Pancreas (tissue), 10 donors: ENCODE measurements at regions not wholly inside any gene's neighbourhood (a gene's known extent, or its start where the extent isn't known, plus 50 kb on each side); places are given as distances from the start of the nearest gene placed in this dataset.

Source experiments
- ATAC-seq, 4 donors: fragments of 200-7000 bp; cut with Tn5 transposase; one replicate each; pipeline versions ENCODE4 v1.8.0 to v1.9.1; 2020; ENCODE audit warnings: mild to moderate bottlenecking in 4 of 4, moderate library complexity in 4 of 4
- DNase-seq, 6 donors: peaks; one replicate each; pipeline ENCODE4 v3.0.0-alpha.2; 2020
- FAIRE-seq: peaks from 2 replicates; lab custom pipeline; 2012; peaks lifted over from hg19 to GRCh38; lab: Jason Lieb, UNC
- H3K27ac ChIP-seq, 4 donors: fragments of 200-600 bp; sonication (generic); 1 replicate in 3 of 4; 2 replicates in 1 of 4; pipeline versions ENCODE4 v1.5.0 to v1.8.0; 2020
- H3K27me3 ChIP-seq, 4 donors: fragments of 200-600 bp; one replicate each; pipeline ENCODE4 v1.8.0; 2021
- H3K36me3 ChIP-seq, 3 donors: fragments of 200-600 bp; sonication (generic) in 1 of 3; one replicate each; pipeline versions ENCODE4 v1.5.0 to v1.8.0; 2020 to 2021
- H3K4me1 ChIP-seq, 3 donors: fragments of 200-600 bp; one replicate each; pipeline ENCODE4 v1.8.0; 2021
- H3K4me3 ChIP-seq, 4 donors: fragments of 200-600 bp; sonication (generic) in 2 of 4; one replicate each; pipeline versions ENCODE4 v1.5.0 to v1.8.0; 2020 to 2021
- H3K9me3 ChIP-seq, 4 donors: fragments of 200-600 bp; one replicate each; pipeline ENCODE4 v1.8.0; 2021
- WGBS, 2 donors: extraction: QIAGEN DNeasy Blood & Tissue Kit; methylation state at CpG; one replicate each; pipeline ENCODE4 v1.1.7; 2013; 5-methylcytosine and 5-hydroxymethylcytosine counted together
- intact Hi-C, 3 donors: fragments of 100-400 bp; cut with DNase I; formaldehyde crosslinking; loops; one replicate each; pipeline versions ENCODE4 v1.11.1 to v1.14.2; 2022
- TF ChIP-seq, protein P1 (sequence below), 4 donors: fragments of 200-600 bp; sonication (generic) in 3 of 4; IDR thresholded peaks; one replicate each; pipeline versions ENCODE4 v1.5.0 to v1.8.0; 2021; ENCODE audit warnings: antibody characterized with exemption in 4 of 4
- donor health status: healthy with polysubstance abuse.
- donor health status: DM: no; HTN: no; CAD: no; lungs with moderate emphysema.
- donor health status: DM: no; HTN: no; CAD: no.
- donor health status: control.
- donor health status: control.
- donor health status: Bipolar disorder and iron deficiency.
- donor health status: DM: yes; HTN: yes; CAD: no.
- donor health status: DM: no; HTN: no; CAD: no.
- donor health status: DM: no; HTN: no; CAD: no.
- donor health status: DM: yes; HTN: yes; CAD: no.

DNA sequence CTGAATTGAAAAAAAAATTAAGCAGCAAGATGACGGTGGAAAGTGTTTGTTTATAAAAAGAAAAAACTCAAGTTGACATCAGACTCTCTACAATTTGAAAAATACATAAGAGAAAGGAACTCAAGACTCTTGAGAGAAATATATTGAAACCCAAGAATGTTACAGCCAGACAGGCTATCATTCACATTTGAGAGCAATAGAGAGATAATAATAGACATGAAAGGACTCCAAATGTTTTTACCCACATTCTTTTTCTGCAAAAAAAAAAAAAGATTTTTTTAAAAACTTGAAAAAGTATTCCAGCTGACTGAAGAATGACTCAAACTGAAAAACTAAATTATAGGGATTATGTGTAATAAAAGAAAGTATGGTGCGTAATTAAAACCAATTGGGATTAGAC lies 532.4 kb downstream of the INHBA start:
- 69% methylated on average over 2 of the region's 2 CpGs for WGBS, 2 donors
- no peak for ATAC-seq
- Histone ChIP-seq H3K27me3 (no peaks in the 10 kb centered on the region), H3K4me1 (no peaks in the 10 kb centered on the region), H3K4me3 (no peak overlapping the region), H3K36me3 (no peaks in the 10 kb centered on the region), H3K9me3 (no peaks in the 10 kb centered on the region), H3K27ac (no peak overlapping the region)
- TF ChIP-seq, protein P1, sequence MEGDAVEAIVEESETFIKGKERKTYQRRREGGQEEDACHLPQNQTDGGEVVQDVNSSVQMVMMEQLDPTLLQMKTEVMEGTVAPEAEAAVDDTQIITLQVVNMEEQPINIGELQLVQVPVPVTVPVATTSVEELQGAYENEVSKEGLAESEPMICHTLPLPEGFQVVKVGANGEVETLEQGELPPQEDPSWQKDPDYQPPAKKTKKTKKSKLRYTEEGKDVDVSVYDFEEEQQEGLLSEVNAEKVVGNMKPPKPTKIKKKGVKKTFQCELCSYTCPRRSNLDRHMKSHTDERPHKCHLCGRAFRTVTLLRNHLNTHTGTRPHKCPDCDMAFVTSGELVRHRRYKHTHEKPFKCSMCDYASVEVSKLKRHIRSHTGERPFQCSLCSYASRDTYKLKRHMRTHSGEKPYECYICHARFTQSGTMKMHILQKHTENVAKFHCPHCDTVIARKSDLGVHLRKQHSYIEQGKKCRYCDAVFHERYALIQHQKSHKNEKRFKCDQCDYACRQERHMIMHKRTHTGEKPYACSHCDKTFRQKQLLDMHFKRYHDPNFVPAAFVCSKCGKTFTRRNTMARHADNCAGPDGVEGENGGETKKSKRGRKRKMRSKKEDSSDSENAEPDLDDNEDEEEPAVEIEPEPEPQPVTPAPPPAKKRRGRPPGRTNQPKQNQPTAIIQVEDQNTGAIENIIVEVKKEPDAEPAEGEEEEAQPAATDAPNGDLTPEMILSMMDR (IDR thresholded peaks at IDR 0.05) = no peak
- no peak for DNase-seq
- intact Hi-C loops = no loop called here
- FAIRE-seq = no peak

DNA sequence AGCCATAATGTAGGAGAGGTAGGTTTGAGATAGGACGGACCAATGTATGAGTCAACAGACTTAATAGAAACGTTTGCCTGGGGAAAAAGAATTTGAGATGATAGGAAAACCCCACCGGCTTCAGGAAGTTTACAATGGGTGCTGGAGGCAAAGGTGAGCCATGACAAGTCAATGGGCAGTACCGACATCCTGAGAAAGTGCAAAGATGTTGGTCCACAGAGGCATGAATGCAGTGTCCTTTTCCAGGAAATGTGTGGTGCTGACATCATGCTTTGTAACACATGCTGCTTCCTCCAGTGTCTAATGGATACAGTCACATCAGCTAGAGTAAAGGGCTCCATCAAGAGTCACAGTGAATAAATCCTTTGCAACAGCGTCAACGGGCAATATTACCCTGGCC lies 533.6 kb downstream of the INHBA start:
- Histone ChIP-seq H3K36me3 (no peaks in the 10 kb centered on the region), H3K9me3 (no peaks in the 10 kb centered on the region), H3K27me3 (no peaks in the 10 kb centered on the region), H3K27ac (no peak overlapping the region), H3K4me1 (no peaks in the 10 kb centered on the region), H3K4me3 (no peak overlapping the region)
- TF ChIP-seq, protein P1 (IDR thresholded peaks at IDR 0.05) = no peak
- intact Hi-C loops = no loop called here
- FAIRE-seq (no peak), ATAC-seq (no peak), DNase-seq (no peak)
- 67 to 84% methylated on average over 6 of the region's 6 CpGs for WGBS, 2 donors

DNA sequence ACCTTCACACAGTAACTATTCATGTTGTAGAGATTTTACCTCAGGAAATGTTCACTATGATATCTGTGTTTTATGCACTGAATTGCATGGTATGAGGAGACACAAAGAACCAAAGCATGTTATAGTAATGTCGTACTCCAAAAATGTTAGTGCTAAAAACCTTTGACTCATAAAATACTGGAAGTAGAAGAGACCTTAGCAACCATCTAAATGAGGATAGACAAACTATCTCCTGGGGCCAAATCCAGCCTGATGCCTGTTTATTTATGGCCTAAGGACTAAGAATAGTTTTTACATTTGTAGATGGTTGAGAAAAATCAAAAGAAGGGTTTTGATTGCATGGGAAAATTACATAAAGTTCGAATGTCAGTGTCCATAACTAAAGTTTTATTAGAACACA lies 535.1 kb downstream of the INHBA start:
- intact Hi-C loops = no loop called here
- no peaks in the 10 kb centered on the region for H3K4me1 ChIP-seq
- no peaks in the 10 kb centered on the region for H3K36me3 ChIP-seq
- WGBS, 2 donors = 43 to 53% methylated on average over 2 of the region's 2 CpGs
- no peaks in the 10 kb centered on the region for H3K27me3 ChIP-seq
- FAIRE-seq = no peak
- no peak overlapping the region for H3K4me3 ChIP-seq
- no peak for DNase-seq
- no peaks in the 10 kb centered on the region for H3K9me3 ChIP-seq
- ATAC-seq = no peak
- no peak overlapping the region for H3K27ac ChIP-seq
- TF ChIP-seq, protein P1 (IDR thresholded peaks at IDR 0.05) = no peak

DNA sequence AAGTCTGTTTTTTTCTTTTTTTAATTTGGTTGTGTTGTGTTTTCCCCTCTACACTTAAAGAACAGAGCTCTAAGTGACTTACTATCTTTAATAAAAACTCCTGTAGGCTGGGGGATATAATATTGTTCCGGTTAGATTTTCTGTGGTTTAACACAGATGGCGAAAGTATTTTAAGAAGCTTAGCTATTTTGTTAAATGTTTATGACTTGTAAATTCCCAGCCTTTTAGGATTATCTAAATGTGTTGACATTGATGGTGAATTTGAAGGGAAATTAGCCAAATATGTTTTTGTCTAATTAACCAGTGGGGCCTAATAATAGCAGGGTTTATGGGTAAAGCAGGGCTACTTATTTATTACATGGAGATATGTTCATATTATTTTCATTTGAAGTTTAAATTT lies 538.5 kb downstream of the INHBA start:
- no peak overlapping the region for H3K27ac ChIP-seq
- no peak for DNase-seq
- TF ChIP-seq, protein P1 (IDR thresholded peaks at IDR 0.05) = no peak
- FAIRE-seq = no peak
- H3K36me3 ChIP-seq = no peaks in the 10 kb centered on the region
- intact Hi-C loops = no loop called here
- ATAC-seq = no peak
- no peaks in the 10 kb centered on the region for H3K27me3 ChIP-seq
- no peak overlapping the region for H3K4me3 ChIP-seq
- no peaks in the 10 kb centered on the region for H3K4me1 ChIP-seq
- WGBS, 2 donors = 47 to 83% methylated on average over 2 of the region's 2 CpGs
- no peaks in the 10 kb centered on the region for H3K9me3 ChIP-seq

DNA sequence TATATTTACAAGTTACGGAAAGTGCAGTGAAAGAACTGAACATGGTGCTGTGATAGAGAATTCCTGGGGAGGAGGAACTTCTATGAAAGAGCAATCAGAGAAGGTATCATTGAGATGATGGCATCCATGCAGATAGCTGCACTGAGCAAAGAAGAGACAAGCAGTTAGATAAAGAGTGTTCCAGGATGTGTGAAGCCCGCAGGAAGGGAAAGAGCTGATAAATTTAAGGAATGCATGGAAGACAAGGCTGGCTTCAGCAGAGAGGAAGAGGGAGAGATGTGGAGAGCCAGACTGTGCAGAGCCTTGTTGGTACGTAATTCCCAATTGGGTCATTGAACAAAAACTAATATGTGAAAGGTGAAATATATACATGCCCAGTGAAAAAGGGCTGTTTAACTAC lies 538.9 kb downstream of the INHBA start:
- Histone ChIP-seq H3K27me3 (no peaks in the 10 kb centered on the region), H3K9me3 (no peaks in the 10 kb centered on the region), H3K4me1 (no peaks in the 10 kb centered on the region), H3K4me3 (no peak overlapping the region), H3K36me3 (no peaks in the 10 kb centered on the region), H3K27ac (no peak overlapping the region)
- intact Hi-C loops = no loop called here
- 58 to 59% methylated on average over 3 of the region's 3 CpGs for WGBS, 2 donors
- ATAC-seq = no peak
- TF ChIP-seq, protein P1 (IDR thresholded peaks at IDR 0.05) = no peak
- no peak for DNase-seq
- no peak for FAIRE-seq
